Spleen (tissue), 11 donors: ENCODE measurements at regions not wholly inside any gene's neighbourhood (a gene's known extent, or its start where the extent isn't known, plus 50 kb on each side); places are given as distances from the start of the nearest gene placed in this dataset.

ENCODE experiments used
- DNase-seq: peaks from one replicate; pipeline ENCODE4 v3.0.0-alpha.2; 2020
- H3K27ac ChIP-seq, 8 donors: fragments of 200-600 bp; sonication (generic) in 7 of 8; 1 replicate in 4 of 8; 2 replicates in 4 of 8; pipeline versions ENCODE4 v1.5.0 to v1.8.0; 2016 to 2021; ENCODE audit warnings: inconsistent platforms in 4 of 8, mild to moderate bottlenecking in 4 of 8, moderate library complexity in 1 of 8
- H3K27me3 ChIP-seq, 7 donors: fragments of 200-600 bp; sonication (generic) in 6 of 7; replicated peaks in 1 of 7; 1 replicate in 4 of 7; 2 replicates in 3 of 7; pipeline versions ENCODE4 v1.5.0 to v1.8.0; 2016 to 2021; ENCODE audit warnings: inconsistent platforms in 3 of 7, mild to moderate bottlenecking in 1 of 7
- H3K36me3 ChIP-seq, 6 donors: fragments of 200-600 bp; sonication (generic) in 5 of 6; 1 replicate in 4 of 6; 2 replicates in 2 of 6; pipeline versions ENCODE4 v1.5.0 to v1.8.0; 2016 to 2021; ENCODE audit warnings: inconsistent platforms in 2 of 6
- H3K4me1 ChIP-seq, 6 donors: fragments of 200-600 bp; sonication (generic) in 5 of 6; 1 replicate in 3 of 6; 2 replicates in 3 of 6; pipeline versions ENCODE4 v1.5.0 to v1.8.0; 2016 to 2021; ENCODE audit warnings: inconsistent platforms in 3 of 6
- H3K4me3 ChIP-seq, 8 donors: fragments of 200-600 bp; sonication (generic) in 7 of 8; 1 replicate in 4 of 8; 2 replicates in 4 of 8; pipeline versions ENCODE4 v1.5.0 to v1.8.0; 2016 to 2021; ENCODE audit warnings: inconsistent platforms in 4 of 8, mild to moderate bottlenecking in 4 of 8, moderate library complexity in 2 of 8
- H3K9me3 ChIP-seq, 8 donors: fragments of 200-600 bp; sonication (generic) in 7 of 8; 1 replicate in 4 of 8; 2 replicates in 4 of 8; pipeline versions ENCODE4 v1.5.0 to v1.8.0; 2016 to 2021; ENCODE audit warnings: inconsistent platforms in 4 of 8
- POLR2A ChIP-seq, 3 donors: fragments of 450-650 bp; IDR thresholded peaks; one replicate each; pipeline ENCODE4 v1.5.1; 2017; ENCODE audit warnings: antibody characterized with exemption in 3 of 3, mild to moderate bottlenecking in 1 of 3
- POLR2AphosphoS5 ChIP-seq, 3 donors: sonication (generic); formaldehyde crosslinking; IDR thresholded peaks; one replicate each; pipeline ENCODE4 v1.5.1; 2017; ENCODE audit warnings: antibody characterized with exemption in 3 of 3
- WGBS, 5 donors: extraction: QIAGEN DNeasy Blood & Tissue Kit in 3 of 5; methylation state at CpG; one replicate each; pipeline versions ENCODE4 v1.1.5 to v1.1.7; 2013 to 2018; 5-methylcytosine and 5-hydroxymethylcytosine counted together
- intact Hi-C: fragments of 100-400 bp; cut with DNase I; formaldehyde crosslinking; loops from one replicate; pipeline ENCODE4 v1.15.0; 2023; ENCODE audit warnings: low total_unique reads
- TF ChIP-seq, protein P1 (sequence below), 11 experiments: fragments of 200-600 bp in 7 of 11; fragments of 450-650 bp in 4 of 11; sonication (generic) in 4 of 11; IDR thresholded peaks in 8 of 11; conservative IDR thresholded peaks in 3 of 11; 1 replicate in 7 of 11; 2 replicates in 4 of 11; pipeline versions ENCODE4 v1.4.0 to v1.8.0; 2016 to 2021; ENCODE audit warnings: antibody characterized with exemption in 11 of 11, inconsistent platforms in 4 of 11, mild to moderate bottlenecking in 1 of 11
- donor health status: healthy with polysubstance abuse.
- donor health status: DM: no; HTN: no; CAD: no; lungs with moderate emphysema.
- donor health status: DM: no; HTN: no; CAD: no.
- donor health status: Bipolar disorder and iron deficiency.
- donor health status: healthy.
- donor health status: DM: no; HTN: no; CAD: no.
- donor health status: DM: yes; HTN: yes; CAD: no.

DNA sequence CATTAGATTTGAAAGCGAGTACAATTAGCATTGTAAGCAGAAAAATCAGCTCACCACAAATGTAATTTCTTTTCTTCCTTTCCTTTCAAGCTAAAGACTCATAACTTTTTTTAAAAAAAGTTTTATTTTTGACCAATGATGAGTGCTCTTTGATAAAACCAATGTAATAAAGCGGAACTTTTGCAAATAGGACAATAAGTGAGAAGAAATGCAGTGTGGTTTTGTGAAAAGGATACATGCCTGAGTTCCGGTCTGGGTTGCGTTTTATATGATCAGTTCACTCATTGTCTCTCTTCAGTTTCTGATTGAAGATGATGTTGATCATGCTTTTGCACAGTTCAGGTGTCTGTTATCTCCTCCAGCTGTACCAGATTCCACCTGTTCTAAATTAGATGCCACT lies 274.4 kb downstream of the KLF12 start:
- 65 to 71% (median 69%) methylated on average over 4 of the region's 4 CpGs for WGBS, 5 donors
- Histone ChIP-seq H3K27ac (peak overlapping the region in 2 of 8 donors; percentile 14 to 35), H3K36me3 (no peaks in the 10 kb centered on the region), H3K9me3 (no peaks in the 10 kb centered on the region), H3K27me3 (no peaks in the 10 kb centered on the region), H3K4me3 (no peak overlapping the region), H3K4me1 (peaks cover 0 to 10% (median 0%) of the 10 kb centered on the region in 6 donors)
- intact Hi-C loops, result no loop called here
- no peak for DNase-seq
- TF ChIP-seq POLR2AphosphoS5 (IDR thresholded peaks at IDR 0.05), result no peak
- TF ChIP-seq, protein P1, sequence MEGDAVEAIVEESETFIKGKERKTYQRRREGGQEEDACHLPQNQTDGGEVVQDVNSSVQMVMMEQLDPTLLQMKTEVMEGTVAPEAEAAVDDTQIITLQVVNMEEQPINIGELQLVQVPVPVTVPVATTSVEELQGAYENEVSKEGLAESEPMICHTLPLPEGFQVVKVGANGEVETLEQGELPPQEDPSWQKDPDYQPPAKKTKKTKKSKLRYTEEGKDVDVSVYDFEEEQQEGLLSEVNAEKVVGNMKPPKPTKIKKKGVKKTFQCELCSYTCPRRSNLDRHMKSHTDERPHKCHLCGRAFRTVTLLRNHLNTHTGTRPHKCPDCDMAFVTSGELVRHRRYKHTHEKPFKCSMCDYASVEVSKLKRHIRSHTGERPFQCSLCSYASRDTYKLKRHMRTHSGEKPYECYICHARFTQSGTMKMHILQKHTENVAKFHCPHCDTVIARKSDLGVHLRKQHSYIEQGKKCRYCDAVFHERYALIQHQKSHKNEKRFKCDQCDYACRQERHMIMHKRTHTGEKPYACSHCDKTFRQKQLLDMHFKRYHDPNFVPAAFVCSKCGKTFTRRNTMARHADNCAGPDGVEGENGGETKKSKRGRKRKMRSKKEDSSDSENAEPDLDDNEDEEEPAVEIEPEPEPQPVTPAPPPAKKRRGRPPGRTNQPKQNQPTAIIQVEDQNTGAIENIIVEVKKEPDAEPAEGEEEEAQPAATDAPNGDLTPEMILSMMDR (IDR thresholded peaks at IDR 0.05 in 8 of 11, conservative IDR thresholded peaks at IDR 0.05 in 3 of 11), result no peak
- TF ChIP-seq POLR2A (IDR thresholded peaks at IDR 0.05), result no peak

DNA sequence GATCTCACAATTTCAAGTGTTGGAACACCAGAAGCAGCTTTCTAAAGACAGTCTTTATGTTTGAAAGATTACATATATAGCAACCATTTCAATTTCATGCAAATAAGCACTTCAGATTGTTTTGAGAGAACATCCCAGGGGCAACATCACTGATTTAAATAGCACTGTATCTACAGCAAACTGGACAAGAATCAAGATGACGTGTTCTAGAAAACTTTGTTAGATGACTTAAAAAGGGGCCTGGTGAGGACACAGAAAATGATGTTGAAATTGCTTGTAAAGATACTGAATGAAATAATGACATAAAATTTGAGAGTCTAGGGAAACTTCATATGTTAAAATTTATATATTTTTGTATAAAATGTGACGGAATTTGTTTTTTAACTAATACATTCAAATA lies 277.1 kb downstream of the KLF12 start:
- Histone ChIP-seq H3K27ac (no peak overlapping the region), H3K9me3 (no peaks in the 10 kb centered on the region), H3K36me3 (no peaks in the 10 kb centered on the region), H3K4me3 (no peak overlapping the region), H3K27me3 (no peaks in the 10 kb centered on the region), H3K4me1 (peaks cover 0 to 6% (median 0%) of the 10 kb centered on the region in 6 donors)
- no peak for DNase-seq
- WGBS, 5 donors, result 85 to 95% (median 92%) methylated on average over 2 of the region's 2 CpGs
- TF ChIP-seq, protein P1 (IDR thresholded peaks at IDR 0.05 in 8 of 11, conservative IDR thresholded peaks at IDR 0.05 in 3 of 11), result no peak
- no peak for TF ChIP-seq POLR2AphosphoS5 (IDR thresholded peaks at IDR 0.05)
- no peak for TF ChIP-seq POLR2A (IDR thresholded peaks at IDR 0.05)
- intact Hi-C loops, result no loop called here

DNA sequence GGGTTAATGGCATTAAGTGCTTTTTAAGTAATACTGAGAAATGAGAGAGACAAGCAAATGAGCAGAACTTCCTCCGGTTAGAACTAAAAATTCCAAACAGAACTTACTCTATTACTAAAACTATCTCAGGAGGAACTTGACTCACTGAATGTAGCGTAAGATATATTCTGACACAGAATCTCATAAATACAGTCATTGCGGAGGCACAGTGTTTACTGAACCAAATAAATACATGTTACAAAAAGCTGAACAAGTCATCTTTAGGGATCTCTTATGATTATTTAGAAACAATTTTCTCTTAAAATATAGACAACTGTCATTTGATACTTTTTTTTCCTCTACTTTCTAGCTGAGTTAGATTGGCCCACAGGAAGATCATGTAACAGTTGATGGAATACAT lies 283.1 kb downstream of the KLF12 start:
- intact Hi-C loops, result no loop called here
- WGBS, 5 donors, result 65 to 87% (median 76%) methylated on average over 3 of the region's 3 CpGs
- H3K4me1 ChIP-seq, result peaks cover 0 to 27% (median 0%) of the 10 kb centered on the region in 6 donors

DNA sequence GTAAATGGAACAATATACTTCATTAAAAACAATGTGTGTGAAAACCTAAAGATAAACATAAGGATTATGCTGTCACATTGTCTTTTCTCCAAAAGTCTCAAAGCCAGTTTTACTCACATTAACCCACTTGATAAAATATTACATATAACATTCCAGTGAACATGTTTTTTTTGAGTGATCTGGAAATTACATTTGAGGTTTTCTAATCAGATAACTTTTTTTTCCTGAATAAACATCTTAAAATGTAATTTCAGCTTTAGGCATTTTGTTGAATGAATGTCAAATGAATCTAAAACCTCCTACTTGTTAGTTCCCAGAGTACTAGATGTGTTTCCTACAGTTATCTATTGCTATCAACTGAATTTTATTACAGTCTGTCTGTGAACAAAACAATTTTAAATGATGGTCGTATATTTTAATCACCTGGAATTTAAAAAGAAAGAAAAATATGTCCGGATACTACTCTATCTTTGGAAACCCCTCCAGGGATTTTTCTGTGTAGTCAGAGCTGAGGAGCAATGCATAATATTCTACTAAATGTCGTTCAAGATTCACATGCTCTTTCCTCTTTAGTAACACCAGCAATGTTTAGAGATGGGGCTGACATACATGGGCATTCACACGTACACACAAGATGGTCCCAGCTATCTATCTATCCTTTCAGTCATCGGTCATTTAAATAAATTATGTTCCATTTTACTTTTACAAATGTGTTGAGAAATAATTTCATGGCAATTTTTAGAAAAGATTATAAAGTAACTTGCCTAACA lies 283.9 kb downstream of the KLF12 start:
- 62 to 88% (median 75%) methylated on average over 5 of the region's 5 CpGs for WGBS, 5 donors
- no peak overlapping the region for H3K27ac ChIP-seq
- no peak for TF ChIP-seq POLR2A (IDR thresholded peaks at IDR 0.05)
- TF ChIP-seq POLR2AphosphoS5 (IDR thresholded peaks at IDR 0.05), result no peak
- no peak overlapping the region for H3K4me3 ChIP-seq
- intact Hi-C loops, result no loop called here
- no peaks in the 10 kb centered on the region for H3K27me3 ChIP-seq
- H3K9me3 ChIP-seq, result no peaks in the 10 kb centered on the region
- H3K36me3 ChIP-seq, result peaks cover 0 to 13% (median 6%) of the 10 kb centered on the region in 6 donors
- DNase-seq, result no peak
- peaks cover 0 to 27% (median 0%) of the 10 kb centered on the region in 6 donors for H3K4me1 ChIP-seq

More for the DNA sequence above, 283.1 kb downstream of the KLF12 start:
- Histone ChIP-seq H3K27me3 (no peaks in the 10 kb centered on the region), H3K36me3 (peaks cover 0 to 4% (median under 1%) of the 10 kb centered on the region in 6 donors), H3K4me3 (no peak overlapping the region), H3K9me3 (no peaks in the 10 kb centered on the region), H3K27ac (no peak overlapping the region)
- no peak for DNase-seq
- no peak for TF ChIP-seq POLR2A (IDR thresholded peaks at IDR 0.05)
- TF ChIP-seq POLR2AphosphoS5 (IDR thresholded peaks at IDR 0.05), result no peak
- TF ChIP-seq, protein P1 (IDR thresholded peaks at IDR 0.05 in 8 of 11, conservative IDR thresholded peaks at IDR 0.05 in 3 of 11), result no peak
